Anterior cingulate cortex (tissue), 58 donors: ENCODE measurements at regions not wholly inside any gene's neighbourhood (a gene's known extent, or its start where the extent isn't known, plus 50 kb on each side); places are given as distances from the start of the nearest gene placed in this dataset.
A peak's percentile ranks its signal among the peaks of the same experiment; 100 is the strongest.

ENCODE experiments used
- DNase-seq, 58 donors: peaks; one replicate each; lab custom pipeline; 2025; lab: John Stamatoyannopoulos, UW

DNA sequence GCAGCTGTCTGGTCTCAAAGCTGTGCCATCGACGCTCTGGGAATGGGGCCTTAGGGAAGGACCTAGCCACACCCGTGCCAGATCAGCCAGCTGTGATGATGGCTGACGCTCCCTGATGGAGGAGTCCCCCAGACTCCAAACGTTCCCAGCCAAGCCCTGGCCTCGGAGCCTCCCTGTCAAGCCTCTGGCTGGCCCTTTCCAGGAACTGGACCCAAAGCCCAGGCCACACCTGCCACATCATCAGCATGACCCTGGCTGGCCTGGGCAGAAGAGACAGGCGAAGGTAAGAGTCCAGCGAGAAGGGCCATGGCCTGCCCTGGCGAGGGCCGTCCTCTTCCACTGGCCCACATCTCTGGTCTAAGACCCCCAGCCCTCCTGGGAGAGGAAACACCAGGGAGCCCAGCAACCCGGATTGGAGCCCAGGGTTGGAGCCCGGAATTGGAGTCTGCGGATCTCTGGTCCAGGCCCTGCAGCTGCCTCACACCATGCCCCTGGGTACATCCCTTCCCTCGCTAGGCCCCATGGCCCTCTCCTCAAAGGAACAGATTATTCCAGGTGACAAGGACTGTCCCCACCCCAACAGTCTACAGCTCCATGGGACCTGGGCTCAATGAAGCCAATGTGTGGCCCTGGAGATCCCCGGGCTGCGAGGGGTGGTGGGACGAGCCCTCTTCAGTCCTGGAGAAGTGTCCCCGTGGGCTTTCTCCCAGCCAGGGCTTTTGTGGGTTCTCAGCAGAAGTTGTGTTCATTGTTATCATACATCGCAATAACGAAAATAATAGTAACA lies 105.1 kb upstream of the TNRC6C start:
- no peak for DNase-seq

DNA sequence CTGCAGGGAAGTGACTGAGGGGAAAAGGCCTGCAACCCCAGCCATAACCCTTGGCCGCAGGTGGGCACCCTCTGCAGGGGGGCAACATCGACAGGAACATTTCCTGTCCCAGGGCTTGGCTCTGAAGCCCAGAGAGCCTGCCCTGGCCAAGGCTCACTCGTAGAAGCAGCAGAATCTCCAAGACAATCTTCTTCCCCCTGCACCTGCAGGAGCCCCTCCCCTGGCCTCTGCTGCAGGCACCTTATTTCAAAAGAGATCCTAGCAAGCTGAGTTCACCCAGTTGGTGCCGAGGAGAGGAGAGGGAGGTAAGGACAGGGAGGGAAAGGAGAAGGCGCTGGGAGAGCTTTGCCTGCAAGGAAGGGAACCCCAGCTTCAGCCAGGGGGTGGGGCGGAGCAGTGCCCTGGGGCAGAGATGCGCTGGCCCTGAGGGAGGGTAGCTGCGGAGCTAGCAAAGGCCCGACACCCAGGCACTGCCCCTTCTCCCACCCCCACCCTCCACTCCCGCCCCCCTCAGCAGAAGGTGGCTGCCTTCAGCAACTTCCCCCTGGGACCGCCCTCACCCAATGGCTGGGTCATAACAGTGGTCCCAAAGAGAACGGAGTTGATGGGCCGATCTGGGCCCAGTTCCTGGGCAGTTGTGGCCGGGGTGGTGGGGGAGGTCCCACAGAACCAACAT lies 104.3 kb upstream of the TNRC6C start:
- no peak for DNase-seq

DNA sequence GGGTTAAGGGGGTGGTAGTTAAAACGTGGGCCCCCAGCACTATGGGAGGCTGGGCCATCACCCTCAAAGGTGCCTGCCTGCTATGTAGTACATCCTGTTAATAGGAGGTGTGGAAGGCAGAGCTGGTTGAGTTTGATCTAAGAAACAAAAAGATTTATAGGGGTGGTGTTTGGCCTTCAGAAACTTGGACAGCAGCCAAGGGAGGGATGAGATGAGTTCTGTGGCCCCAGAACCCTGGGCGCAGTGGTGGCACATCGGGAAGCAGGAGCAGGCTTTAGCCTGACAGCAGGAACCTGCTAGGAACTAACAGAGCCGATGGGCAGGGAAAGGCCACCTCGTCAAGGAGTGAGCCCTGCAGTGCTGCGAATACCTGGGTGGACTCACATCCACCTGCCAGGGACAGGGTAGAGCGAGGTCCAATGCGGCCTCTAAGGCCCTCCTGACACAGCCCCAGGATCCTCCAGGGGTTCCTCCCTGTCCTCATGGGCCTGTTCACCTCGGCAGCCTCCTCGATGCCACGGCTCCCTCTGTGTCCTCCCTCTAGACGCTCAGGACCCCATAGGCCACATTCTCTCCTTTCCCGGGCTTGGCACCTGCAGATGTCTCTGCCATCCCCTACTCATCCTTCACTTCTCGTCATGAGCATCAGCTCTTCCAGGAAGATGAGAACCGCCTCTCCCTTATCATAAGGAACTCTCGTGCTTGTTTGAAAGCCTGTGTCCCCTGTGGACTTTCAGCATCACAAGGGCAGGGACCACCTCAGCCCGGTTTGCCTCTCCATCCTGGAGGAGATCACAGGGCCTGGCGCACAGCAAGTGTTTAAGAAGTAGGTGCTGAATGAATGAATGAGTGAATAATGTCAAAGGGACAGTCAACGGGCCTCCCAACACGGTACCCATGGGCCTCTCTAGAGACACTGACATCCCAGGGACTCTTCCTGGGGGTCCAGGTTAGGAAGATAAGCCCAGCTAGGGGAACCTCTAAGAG lies 103.5 kb upstream of the TNRC6C start:
- DNase-seq = no peak

DNA sequence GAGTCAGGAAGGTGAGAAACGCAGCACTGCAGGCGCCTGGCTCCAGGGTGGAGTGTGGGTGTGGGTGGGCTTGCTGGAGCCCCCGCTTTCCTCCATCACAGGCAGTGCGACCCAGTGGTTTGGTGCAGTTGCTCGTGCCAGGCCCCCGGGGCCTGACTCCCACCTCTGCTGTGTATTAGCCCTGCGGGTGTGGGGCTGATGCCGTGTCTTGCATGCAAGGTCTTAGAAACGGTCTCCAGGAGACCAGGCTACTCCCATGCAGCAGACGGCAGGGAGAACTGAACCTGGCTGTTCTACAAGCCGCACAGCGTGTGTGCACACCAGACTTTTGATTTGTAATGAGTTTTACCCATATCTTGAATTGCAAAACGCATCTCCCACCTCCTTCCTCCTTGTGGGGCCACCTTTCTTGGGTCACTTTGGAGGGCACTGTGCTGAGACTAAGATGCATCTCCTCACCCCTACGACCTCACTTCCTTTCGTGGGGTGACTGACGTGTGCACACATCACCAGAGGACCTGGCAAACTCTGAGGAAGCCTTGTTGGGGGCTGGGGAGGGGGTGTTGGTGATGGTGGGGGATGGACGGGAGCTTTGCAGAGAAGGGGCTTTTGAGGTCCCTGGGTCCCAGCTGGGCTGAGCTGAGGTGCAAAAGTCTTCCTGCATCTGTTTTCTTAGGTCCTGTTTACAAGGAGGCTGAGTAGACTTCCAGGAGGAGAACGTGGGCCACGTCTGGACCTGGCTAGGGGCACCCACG lies 101.8 kb upstream of the TNRC6C start:
- peak in 6 of 58 donors; percentile 5 to 28 (median 22) for DNase-seq

DNA sequence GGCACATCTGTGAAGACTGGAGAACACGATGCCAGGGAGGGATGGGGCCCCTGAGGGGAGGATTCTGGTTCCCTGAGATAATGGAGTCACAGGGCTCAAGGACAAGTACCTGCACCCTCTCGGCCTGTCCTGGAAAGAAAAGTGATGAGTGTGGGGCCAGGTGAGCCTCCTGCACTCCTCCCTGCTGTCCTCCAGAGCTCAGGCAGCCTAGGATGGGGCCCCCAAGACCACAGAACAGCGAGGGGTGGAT lies 101.3 kb upstream of the TNRC6C start:
- no peak for DNase-seq

DNA sequence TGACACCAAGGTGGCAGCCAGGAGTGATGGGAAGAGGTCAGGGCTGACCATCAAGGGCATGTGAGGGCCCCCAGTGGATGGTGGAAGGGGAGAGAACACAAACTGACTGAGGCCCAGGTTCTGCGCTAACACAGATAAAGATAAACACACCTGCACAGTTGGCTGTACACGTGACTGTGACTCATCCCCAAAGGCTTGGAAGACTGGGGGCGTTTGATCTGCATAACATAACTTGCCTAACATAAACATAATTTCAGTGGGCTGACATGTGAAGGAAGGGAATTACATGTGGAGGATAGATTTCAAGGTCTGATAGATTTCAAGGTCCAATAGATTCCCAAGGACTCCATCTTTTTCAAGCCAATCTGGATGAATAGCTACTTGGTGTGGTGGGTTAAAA lies 100.9 kb upstream of the TNRC6C start:
- DNase-seq = peak in 5 of 58 donors; percentile 8 to 30 (median 22)

DNA sequence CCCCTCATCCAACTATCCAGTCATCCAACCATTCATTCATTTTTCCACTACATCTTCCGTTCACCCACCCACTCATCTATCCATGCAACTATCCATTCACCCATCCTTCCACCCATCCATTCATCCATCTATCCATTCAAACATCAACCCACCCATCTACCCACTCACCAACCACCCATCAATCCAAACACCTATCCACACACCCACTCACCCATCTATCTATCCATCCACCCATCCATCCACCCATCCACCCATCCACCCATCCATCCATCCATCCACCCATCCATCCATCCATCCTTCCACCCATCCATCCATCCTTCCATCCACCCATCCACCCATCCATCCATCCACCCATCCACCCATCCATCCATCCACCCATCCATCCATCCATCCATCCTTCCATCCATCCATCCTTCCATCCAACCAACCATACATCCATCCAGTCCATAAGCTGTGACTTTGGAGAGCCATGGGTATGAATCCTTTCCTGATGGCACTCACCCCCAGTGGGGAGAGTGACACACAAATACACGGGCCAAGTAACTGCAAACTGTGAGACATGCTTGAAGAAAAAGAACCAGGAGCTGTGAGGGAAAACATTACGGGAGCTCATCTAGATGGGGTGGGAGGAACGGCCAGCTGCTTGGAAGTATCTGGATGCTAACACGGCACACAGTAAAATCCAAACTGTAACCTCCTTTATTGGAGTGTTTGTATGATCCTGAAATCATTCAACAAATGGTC lies 100.0 kb upstream of the TNRC6C start:
- peak in 6 of 58 donors; percentile 6 to 50 (median 18) for DNase-seq

DNA sequence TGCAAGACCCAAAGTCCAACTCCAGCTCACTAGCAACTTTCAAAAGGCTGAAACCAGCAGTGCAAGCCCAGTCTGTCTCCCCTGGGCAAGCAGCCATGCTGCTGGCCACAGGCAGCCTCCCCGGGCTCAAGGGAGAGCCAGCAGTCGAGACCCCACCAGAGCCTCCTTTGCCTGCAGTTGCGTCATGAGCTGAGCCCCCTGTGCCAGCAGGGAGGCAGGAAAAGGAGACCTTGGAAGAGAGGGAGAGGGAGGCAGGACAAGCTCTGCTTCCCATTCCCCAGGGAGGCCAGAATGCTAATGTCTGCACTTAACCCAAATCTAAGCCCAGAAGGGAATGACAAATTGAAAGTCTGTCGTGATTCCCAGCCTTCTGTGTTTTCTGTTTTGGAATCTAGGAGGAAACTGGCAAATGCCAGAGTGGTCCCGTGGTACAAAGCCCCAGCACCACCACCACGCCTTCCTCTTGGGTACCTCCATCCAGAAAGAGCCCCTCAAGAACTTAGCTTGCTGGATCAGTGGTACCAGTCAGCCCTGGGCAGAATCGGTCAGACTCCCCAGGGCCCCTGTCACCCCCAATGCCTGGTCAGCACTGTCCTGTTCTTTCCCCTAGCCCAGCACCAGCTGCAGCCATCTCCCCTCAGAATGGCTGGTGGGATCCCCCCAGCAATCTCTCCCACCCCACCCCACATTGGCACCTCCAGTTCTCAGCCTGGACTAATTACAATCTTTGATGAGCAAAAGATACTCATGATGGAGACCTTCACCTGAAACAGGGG lies 99.3 kb upstream of the TNRC6C start:
- no peak for DNase-seq

DNA sequence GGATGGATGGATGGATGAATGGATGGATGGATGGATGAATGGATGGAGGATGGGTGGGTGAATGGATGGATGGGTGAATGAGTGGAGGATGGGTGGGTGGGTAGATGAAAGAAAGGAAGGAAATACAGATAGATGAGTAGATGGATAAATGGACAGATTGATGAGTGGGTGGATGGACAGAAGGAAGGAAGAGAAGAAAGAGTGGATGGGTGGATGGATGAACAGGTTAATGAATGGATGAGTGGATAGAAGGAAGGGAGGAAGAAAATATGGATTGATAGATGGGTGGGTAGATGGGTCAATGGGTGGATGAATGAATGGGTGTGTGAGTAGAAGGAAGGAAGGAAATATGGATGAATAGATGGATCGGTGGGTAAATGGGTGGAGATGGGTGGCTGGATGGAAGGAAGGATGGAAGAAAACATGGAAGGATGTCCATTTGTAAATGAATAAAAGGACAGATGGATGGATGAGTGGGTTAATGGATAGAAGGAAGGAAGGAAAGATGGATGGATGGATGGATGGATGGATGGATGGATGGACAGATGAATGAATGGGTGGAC lies 97.3 kb upstream of the TNRC6C start:
- no peak for DNase-seq

DNA sequence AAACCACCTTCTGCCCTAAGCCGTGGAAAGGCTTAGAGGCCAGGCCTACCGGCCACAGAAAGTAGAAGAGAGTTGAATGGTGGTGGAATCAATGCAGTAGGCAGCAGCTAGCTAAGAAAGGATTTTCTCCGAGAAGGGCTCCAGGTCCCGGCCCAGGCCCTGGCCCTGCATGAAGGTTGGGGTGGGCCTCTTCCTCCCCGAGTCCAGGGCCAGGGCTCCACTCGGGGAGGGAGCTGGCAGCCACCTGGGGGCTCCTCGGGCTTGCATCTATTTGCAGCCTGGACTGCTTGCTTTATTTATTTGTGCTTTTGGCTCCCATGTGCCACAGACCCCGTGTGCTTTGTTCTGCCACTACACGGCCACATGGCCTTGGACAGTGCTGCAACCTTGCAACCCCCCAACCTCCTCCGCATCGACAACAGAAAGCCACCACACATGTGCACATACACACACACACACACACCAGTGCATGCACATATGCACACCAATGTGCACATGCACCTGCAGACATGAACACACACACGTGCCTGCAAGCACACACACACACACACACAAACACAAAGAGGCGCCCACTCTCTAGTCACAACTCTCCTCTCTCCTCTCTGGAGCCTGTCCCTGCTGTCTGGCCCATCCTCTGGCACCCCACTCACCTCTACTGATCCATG lies 96.4 kb upstream of the TNRC6C start:
- DNase-seq = no peak

DNA sequence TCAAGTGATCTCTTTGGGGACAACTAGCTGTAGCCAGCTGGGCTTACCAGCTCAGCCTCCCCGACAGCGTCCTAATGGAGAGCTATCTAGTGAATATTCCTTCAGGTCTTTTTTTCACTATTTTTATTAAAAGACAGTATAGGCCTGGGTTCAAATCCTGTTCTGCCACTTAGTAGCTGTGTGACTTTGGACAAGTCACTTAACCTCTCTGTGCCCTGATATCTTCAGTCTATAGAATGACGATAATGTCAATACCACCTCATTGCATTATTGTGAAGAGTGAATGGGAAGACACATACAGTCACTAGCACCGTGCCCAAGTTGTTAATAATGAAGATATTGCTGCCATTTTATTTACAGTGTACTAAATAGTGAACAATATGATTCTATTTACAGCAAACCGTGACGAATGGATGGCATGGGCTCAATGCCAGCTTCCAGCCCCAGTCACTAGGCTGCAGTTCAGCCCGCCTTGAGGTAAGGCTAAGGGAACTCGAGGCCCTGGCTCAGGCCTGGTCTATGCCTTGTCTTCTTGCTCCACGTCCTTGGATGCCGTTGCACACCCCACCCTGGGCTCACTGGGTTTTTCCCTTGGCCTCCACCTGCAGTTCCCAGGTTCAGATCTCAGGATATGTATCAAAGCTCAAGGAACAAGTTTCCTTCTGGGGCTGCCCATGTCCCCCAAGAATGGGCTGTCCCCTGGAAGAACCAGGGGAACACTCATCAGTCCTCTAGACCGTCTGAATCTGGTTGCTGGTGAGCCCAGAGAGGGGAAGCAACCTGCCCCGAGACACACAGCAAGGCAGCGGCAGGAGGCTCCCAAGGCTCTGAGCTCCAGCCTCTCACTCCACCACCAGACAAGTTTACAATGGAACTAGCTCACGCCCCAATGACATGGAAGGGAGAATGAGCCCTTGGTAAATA lies 95.4 kb upstream of the TNRC6C start:
- no peak for DNase-seq

DNA sequence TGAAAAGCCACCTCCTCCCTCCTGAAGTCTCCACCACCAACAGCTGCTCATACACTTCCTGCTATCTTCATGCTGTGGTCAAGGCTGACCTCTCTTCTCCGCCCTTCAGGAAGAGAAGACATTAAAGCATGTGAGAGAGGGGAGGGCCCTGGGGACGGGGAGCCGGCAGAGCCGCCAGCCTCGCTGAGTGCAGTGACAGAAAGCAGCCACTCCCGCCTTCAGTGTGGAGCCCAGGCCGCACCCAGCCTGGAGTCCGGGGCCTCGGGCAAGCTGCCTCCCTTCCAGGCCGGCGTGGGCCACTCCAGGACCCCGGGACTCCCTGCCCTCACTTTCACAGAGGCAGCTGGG lies 94.7 kb upstream of the TNRC6C start:
- DNase-seq = no peak

DNA sequence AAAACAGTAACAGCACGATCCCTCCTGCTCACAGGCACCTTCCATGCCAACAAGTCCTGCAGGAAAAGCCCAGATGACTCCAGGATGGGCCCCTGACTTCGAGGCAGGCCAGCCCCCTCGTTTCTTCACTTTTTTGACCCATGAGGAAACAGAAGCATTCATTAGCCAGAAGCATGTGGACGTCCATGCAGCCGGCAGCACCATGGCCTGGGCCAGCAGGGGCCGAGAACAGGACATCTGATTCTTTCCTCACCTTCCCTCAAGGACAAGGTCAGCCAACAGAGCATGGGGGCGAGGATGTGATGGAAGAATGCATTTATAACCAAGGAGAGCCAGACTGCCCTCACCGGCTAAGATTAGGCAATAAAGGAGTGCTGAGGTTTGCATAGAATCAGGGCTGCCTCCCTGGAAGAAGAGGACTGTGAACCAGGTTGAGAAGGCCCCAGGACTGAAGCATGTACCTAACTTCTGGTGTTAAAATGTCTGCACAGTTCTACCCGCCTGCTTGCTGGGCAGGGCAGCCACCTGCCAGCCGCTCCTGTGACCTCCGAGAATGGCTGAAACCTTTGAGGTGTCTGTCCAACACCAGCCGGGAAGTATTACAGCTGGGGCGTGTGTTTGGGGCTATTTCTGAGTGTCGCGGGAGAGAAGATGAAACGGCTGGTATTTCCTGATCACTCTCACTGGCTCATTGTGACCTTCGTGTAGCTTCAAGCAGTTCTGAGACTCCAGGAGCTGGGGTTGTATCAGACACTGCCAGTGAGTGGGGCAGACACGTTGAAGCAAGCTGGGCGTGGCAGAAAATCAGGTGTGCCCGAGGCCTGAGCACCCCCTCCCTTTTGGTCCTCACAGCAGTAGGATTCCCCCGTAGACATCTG lies 94.0 kb upstream of the TNRC6C start:
- DNase-seq = no peak

DNA sequence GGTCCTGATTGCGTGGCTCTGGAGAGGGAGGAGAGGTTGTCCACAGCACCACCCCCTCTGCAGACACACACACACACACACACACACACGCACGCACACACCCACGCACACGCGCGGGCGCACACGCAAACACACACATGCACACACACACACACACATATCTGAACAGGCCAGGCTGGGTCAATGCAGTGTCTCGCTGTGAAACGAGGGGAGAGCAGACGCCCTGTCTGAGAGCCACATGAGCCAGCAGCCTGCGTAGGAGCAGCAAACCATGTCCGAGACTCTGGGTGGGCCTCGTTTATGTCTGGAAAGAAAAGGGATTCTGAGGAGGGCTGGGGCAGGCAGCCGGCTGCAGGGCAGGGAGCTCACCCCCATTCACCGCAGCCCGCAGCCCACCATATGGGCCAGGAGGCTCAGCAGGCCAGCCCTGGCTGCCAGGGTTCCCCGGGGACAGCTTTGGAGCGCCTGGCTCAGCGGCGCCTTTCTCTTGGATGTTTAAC lies 93.3 kb upstream of the TNRC6C start:
- DNase-seq = no peak

DNA sequence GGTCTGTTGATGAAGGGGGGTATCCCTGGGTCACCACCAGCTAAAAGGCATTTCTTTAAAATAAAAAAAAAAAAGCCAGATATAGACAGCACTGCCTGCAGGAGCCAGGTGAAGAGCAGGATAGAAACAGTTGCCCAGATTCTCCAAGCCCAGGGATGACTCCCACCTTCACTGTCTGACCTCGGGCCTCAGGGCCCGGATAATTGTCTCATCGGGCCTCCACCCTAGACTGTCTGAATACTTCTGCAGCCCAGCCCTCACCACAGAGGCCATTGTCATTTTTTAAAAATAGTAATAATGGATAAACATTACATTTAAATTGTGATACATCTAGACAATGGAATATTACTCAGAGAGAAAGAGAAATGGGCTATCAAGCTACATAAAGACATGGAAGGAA lies 92.8 kb upstream of the TNRC6C start:
- DNase-seq = no peak

DNA sequence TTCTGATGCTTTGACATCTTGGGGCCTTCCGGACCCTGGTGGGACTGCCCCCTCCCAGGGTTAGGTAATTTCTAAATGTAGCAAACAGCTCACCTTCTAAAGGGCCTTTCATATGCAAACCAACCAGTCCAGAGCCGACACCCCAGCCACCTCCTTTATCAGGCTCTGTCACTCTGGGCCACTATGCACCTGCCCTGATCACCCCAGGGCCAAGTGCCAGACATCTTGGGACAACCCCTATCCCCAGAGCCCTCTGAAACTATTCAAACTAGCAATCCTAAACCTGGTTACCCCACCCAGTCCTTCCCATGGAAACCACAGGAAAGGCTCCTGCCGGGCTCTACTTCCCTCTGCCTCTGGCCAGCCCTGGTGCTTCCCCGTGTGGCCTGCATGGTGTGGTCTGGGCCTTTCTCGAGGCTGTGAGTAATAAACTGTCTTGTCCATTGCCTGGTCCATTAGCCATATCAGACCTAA lies 91.2 kb upstream of the TNRC6C start:
- no peak for DNase-seq
